ENCODE measurements at regions not wholly inside any gene's neighbourhood (a gene's known extent, or its start where the extent isn't known, plus 50 kb on each side); places are given as distances from the start of the nearest gene placed in this dataset.

- H3K9ac ChIP-seq (ENCODE audit: insufficient read depth in 1 of 2, low read depth in 2 of 2, low read length in 2 of 2) = no peak overlapping the region
- H3K36me3 ChIP-seq (ENCODE audit: control insufficient read depth, insufficient read depth, low read length) = no peaks in the 10 kb centered on the region
- no peak overlapping the region for H3K4me2 ChIP-seq (ENCODE audit: insufficient read depth, low read length)
- no peak overlapping the region for H2AFZ ChIP-seq (ENCODE audit: low read depth, low read length)
- ChIA-PET CTCF (ENCODE audit: low intra/inter-chr PET ratio) (no interaction called here), POLR2A (no interaction called here)
- BruUV-seq (replicated peaks) = no TSS peak
- FAIRE-seq (no peak), ATAC-seq (no peak), DNase-seq (ENCODE audit: extremely low read depth in 1 of 4, low spot score in 3 of 4) (no peak)
- H3K27ac ChIP-seq (ENCODE audit: extremely low read depth, low read depth, low read length) = no peak overlapping the region
- no peaks in the 10 kb centered on the region for H3K9me3 ChIP-seq (replicated peaks; ENCODE audit: control insufficient read depth, insufficient read depth, low read depth, low read length)
- peaks cover 0 to 11% of the 10 kb centered on the region in 2 experiments; a peak in 1 of 5 replicates for H3K27me3 ChIP-seq (ENCODE audit: control insufficient read depth in 2 of 2, insufficient read depth in 2 of 2, low read length in 2 of 2)
- H4K20me1 ChIP-seq (replicated peaks; ENCODE audit: control insufficient read depth, insufficient read depth, low read length) = no peaks in the 10 kb centered on the region
- H3K9me1 ChIP-seq (ENCODE audit: control insufficient read depth, insufficient read depth, low read length) = no peaks in the 10 kb centered on the region
- 0% methylated on average over 2 of the region's 7 CpGs for WGBS (ENCODE audit: insufficient coverage, low coverage, missing lambda C conversion rate)
- intact Hi-C loops (cut with micrococcal nuclease) (no loop called here), in situ Hi-C loops (cut with MboI) (no loop called here)
- no peaks in the 10 kb centered on the region for H3K4me1 ChIP-seq (replicated peaks in 1 of 2; ENCODE audit: control insufficient read depth in 2 of 2, insufficient read depth in 2 of 2, low read length in 2 of 2)
- no peak overlapping the region for H3K4me3 ChIP-seq
- H3K79me2 ChIP-seq (ENCODE audit: control insufficient read depth, insufficient read depth, low read length) = no peaks in the 10 kb centered on the region
- no peak for TF ChIP-seq ZNF23 (CRISPR knock-in tag; IDR thresholded peaks at IDR 0.05)
- no peak for TF ChIP-seq ZNF232 (CRISPR knock-in tag; IDR thresholded peaks at IDR 0.05)
- TF ChIP-seq ZNF175 (CRISPR knock-in tag; IDR thresholded peaks at IDR 0.05; ENCODE audit: low read depth) = no peak
- TF ChIP-seq CHCHD3 (CRISPR knock-in tag; IDR thresholded peaks at IDR 0.05) = no peak
- no peak for TF ChIP-seq CHAMP1 (IDR thresholded peaks at IDR 0.05)
- TF ChIP-seq E2F5 (CRISPR knock-in tag; IDR thresholded peaks at IDR 0.05) = no peak
- no peak for TF ChIP-seq PATZ1 (CRISPR knock-in tag; IDR thresholded peaks at IDR 0.05; ENCODE audit: borderline replicate concordance)
- TF ChIP-seq PTBP1 (IDR thresholded peaks at IDR 0.05; ENCODE audit: low read depth, low read length) = no peak
- no peak for TF ChIP-seq E2F8 (IDR thresholded peaks at IDR 0.05; ENCODE audit: low read depth, partially characterized antibody)
- TF ChIP-seq ZNF785 (CRISPR knock-in tag; IDR thresholded peaks at IDR 0.05) = no peak
- TF ChIP-seq ZNF253 (CRISPR knock-in tag; conservative IDR thresholded peaks at IDR 0.05) = no peak
- no peak for TF ChIP-seq GABPB2 (CRISPR knock-in tag; conservative IDR thresholded peaks at IDR 0.05)
- TF ChIP-seq DEAF1 (CRISPR knock-in tag; IDR thresholded peaks at IDR 0.05) = no peak
Measured at GRCh38 chr2:236674238-236674637, 104.6 kb downstream of the ACKR3 start.

Measured in K562 (cell line).